ENCODE measurements at regions not wholly inside any gene's neighbourhood (a gene's known extent, or its start where the extent isn't known, plus 50 kb on each side); places are given as distances from the start of the nearest gene placed in this dataset.
"Not testable (repeated sequence)": the region's sequence is repeated elsewhere in the genome, so short reads cannot be mapped to it uniquely, and the experiment has no call there.

GRCh38 chr11:13183826-13184196 lies 93.8 kb upstream of the BMAL1 start:
- no peak overlapping the region for H3K4me3 ChIP-seq (ENCODE audit: low read depth, low read length)
- H3K9ac ChIP-seq (ENCODE audit: low read depth, low read length) = no peak overlapping the region
- H3K27me3 ChIP-seq (ENCODE audit: control insufficient read depth, insufficient read depth, low read length) = no peaks in the 10 kb centered on the region
- H3K4me1 ChIP-seq (ENCODE audit: control insufficient read depth, insufficient read depth, low read length) = peaks cover 5% of the 10 kb centered on the region; the same call in 1 of the 2 replicates
- no peak overlapping the region for H3K27ac ChIP-seq (ENCODE audit: low read depth, low read length)
- H3K36me3 ChIP-seq (ENCODE audit: control insufficient read depth, insufficient read depth, low read length) = no peaks in the 10 kb centered on the region
- H3K9me3 ChIP-seq (ENCODE audit: control insufficient read depth, insufficient read depth, low read length) = peaks cover 12% of the 10 kb centered on the region; the same call in 1 of the 2 replicates

DNA sequence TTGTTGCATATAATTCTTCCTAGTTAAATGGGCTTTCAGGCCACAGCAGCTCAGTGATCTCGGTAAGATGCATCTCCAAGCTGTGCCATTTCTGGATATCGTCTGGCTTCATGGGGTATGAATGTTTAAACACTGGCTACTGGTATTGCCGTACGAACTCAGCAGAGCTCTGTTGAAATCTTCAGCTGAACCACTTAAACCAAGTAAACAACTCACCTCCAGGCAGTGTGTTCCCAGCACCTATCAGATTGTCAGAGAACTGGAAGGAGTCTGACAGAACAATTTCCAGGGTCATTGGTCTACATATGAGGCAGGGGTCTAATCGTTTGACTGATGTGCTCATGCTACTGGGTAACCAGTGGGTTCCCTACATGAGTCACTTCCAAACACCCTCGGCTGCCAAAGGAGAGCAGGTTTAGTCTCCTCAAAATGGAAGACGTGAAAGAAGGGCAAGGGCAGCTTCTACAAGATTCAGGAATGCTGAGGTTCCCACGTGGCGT lies 93.2 kb upstream of the BMAL1 start:
- H3K36me3 ChIP-seq (ENCODE audit: control insufficient read depth, insufficient read depth, low read length) = no peaks in the 10 kb centered on the region
- no peak overlapping the region for H3K27ac ChIP-seq (ENCODE audit: low read depth, low read length)
- peaks cover 14% of the 10 kb centered on the region; the same call in 1 of the 2 replicates for H3K9me3 ChIP-seq (ENCODE audit: control insufficient read depth, insufficient read depth, low read length)
- peaks cover 5% of the 10 kb centered on the region; the same call in 1 of the 2 replicates for H3K4me1 ChIP-seq (ENCODE audit: control insufficient read depth, insufficient read depth, low read length)
- no peak overlapping the region for H3K4me3 ChIP-seq (ENCODE audit: low read depth, low read length)
- no peaks in the 10 kb centered on the region for H3K27me3 ChIP-seq (ENCODE audit: control insufficient read depth, insufficient read depth, low read length)
- H3K9ac ChIP-seq (ENCODE audit: low read depth, low read length) = no peak overlapping the region

GRCh38 chr11:13188179-13188578 lies 89.4 kb upstream of the BMAL1 start:
- Histone ChIP-seq H3K36me3 (ENCODE audit: control insufficient read depth, insufficient read depth, low read length) (no peaks in the 10 kb centered on the region), H3K9me3 (ENCODE audit: control insufficient read depth, insufficient read depth, low read length) (peaks cover 29% of the 10 kb centered on the region), H3K27ac (ENCODE audit: low read depth, low read length) (no peak overlapping the region), H3K4me3 (ENCODE audit: low read depth, low read length) (no peak overlapping the region), H3K27me3 (ENCODE audit: control insufficient read depth, insufficient read depth, low read length) (no peaks in the 10 kb centered on the region), H3K4me1 (ENCODE audit: control insufficient read depth, insufficient read depth, low read length) (peaks cover 2% of the 10 kb centered on the region; the same call in 1 of the 2 replicates), H3K9ac (ENCODE audit: low read depth, low read length) (no peak overlapping the region)

DNA sequence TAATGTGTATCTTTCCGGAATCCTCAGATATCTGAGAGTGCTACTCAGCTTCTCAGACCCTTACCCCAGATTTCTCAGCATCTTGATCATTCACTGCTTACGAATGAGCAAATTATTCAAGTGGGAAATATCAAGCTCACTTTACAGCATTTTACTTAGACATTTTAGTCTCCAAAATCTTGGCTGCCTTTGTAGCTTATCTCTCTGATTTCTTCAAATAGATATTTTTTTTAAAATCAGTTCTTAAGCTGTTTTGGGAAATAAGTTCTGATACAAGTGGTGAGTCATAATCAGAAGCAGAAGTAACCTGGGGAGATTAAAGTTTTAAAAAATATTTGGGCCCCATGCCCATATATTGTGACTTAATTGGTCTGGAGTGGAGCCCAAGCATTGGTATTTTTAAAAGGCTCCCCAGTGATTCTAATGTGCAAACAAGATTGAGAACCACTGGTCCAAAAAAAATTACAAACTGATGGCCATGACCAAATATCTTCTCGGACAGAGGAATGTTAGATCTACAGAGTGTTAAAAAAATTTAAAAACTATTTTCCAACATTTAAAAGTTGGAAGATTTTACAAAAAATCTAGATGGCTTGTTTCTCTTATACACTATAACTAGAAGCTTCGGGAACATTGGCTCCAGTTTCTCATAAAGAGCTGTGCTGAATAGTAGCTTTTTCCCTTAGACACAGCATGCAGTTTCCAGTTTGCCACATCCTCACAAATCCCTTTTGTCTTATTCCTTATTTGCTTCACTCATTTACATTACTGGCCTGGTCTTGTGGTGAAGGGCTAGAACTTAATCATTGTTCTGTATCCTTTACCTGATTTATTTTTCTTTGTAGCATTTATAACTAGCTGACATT lies 87.8 kb upstream of the BMAL1 start:
- no peak overlapping the region for H3K4me3 ChIP-seq (ENCODE audit: low read depth, low read length)
- H3K9me3 ChIP-seq (ENCODE audit: control insufficient read depth, insufficient read depth, low read length) = peaks cover 29% of the 10 kb centered on the region
- no peaks in the 10 kb centered on the region for H3K4me1 ChIP-seq (ENCODE audit: control insufficient read depth, insufficient read depth, low read length)
- no peak overlapping the region for H3K9ac ChIP-seq (ENCODE audit: low read depth, low read length)
- H3K36me3 ChIP-seq (ENCODE audit: control insufficient read depth, insufficient read depth, low read length) = no peaks in the 10 kb centered on the region
- H3K27me3 ChIP-seq (ENCODE audit: control insufficient read depth, insufficient read depth, low read length) = no peaks in the 10 kb centered on the region
- no peak overlapping the region for H3K27ac ChIP-seq (ENCODE audit: low read depth, low read length)

GRCh38 chr11:13193613-13194012 lies 84.0 kb upstream of the BMAL1 start:
- no peak overlapping the region for H3K4me3 ChIP-seq (ENCODE audit: low read depth, low read length)
- no peaks in the 10 kb centered on the region for H3K4me1 ChIP-seq (ENCODE audit: control insufficient read depth, insufficient read depth, low read length)
- no peaks in the 10 kb centered on the region for H3K27me3 ChIP-seq (ENCODE audit: control insufficient read depth, insufficient read depth, low read length)
- H3K9ac ChIP-seq (ENCODE audit: low read depth, low read length) = no peak overlapping the region
- H3K27ac ChIP-seq (ENCODE audit: low read depth, low read length) = no peak overlapping the region
- peaks cover 19% of the 10 kb centered on the region for H3K9me3 ChIP-seq (ENCODE audit: control insufficient read depth, insufficient read depth, low read length)
- no peaks in the 10 kb centered on the region for H3K36me3 ChIP-seq (ENCODE audit: control insufficient read depth, insufficient read depth, low read length)

- H3K4me1 ChIP-seq (ENCODE audit: control insufficient read depth, insufficient read depth, low read length); H3K4me3 ChIP-seq (ENCODE audit: low read depth, low read length); H3K9me3 ChIP-seq (ENCODE audit: control insufficient read depth, insufficient read depth, low read length); H3K27ac ChIP-seq (ENCODE audit: low read depth, low read length); H3K36me3 ChIP-seq (ENCODE audit: control insufficient read depth, insufficient read depth, low read length); H3K9ac ChIP-seq (ENCODE audit: low read depth, low read length); H3K27me3 ChIP-seq (ENCODE audit: control insufficient read depth, insufficient read depth, low read length): not testable (repeated sequence)
These were observed 80.2 kb upstream of the BMAL1 start for GRCh38 chr11:13197374-13197773.

GRCh38 chr11:13205486-13205885 lies 72.1 kb upstream of the BMAL1 start:
- Histone ChIP-seq H3K27ac (ENCODE audit: low read depth, low read length) (no peak overlapping the region), H3K36me3 (ENCODE audit: control insufficient read depth, insufficient read depth, low read length) (no peaks in the 10 kb centered on the region), H3K9ac (ENCODE audit: low read depth, low read length) (no peak overlapping the region), H3K9me3 (ENCODE audit: control insufficient read depth, insufficient read depth, low read length) (no peaks in the 10 kb centered on the region), H3K4me3 (ENCODE audit: low read depth, low read length) (no peak overlapping the region), H3K4me1 (ENCODE audit: control insufficient read depth, insufficient read depth, low read length) (peaks cover 25% of the 10 kb centered on the region), H3K27me3 (ENCODE audit: control insufficient read depth, insufficient read depth, low read length) (no peaks in the 10 kb centered on the region)

GRCh38 chr11:13206086-13206640 lies 71.4 kb upstream of the BMAL1 start:
- Histone ChIP-seq H3K4me3 (ENCODE audit: low read depth, low read length) (no peak overlapping the region), H3K9me3 (ENCODE audit: control insufficient read depth, insufficient read depth, low read length) (no peaks in the 10 kb centered on the region), H3K36me3 (ENCODE audit: control insufficient read depth, insufficient read depth, low read length) (no peaks in the 10 kb centered on the region), H3K27me3 (ENCODE audit: control insufficient read depth, insufficient read depth, low read length) (no peaks in the 10 kb centered on the region), H3K4me1 (ENCODE audit: control insufficient read depth, insufficient read depth, low read length) (peaks cover 25% of the 10 kb centered on the region), H3K27ac (ENCODE audit: low read depth, low read length) (no peak overlapping the region), H3K9ac (ENCODE audit: low read depth, low read length) (no peak overlapping the region)

DNA sequence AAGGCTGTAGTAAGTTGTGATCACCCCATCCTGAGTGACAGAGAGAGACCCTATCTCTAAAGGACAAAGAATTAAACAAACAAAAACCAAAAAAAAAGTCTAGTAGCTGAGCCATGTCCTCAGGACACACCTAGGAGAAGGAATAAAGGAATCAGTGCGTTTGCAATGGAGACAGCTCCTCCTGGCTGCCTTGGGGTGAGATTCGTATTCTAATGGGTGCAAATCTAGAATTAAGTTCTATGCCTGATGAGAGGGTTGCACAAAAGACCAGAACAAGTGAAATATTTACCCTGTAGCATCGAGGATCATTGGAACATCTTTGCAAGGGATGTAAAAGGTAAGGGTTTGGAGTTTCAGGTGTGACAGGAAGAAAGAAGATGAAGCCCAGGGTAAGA lies 70.3 kb upstream of the BMAL1 start:
- H3K27me3 ChIP-seq (ENCODE audit: control insufficient read depth, insufficient read depth, low read length) = no peaks in the 10 kb centered on the region
- 0 out of 2 replicates have a peak overlapping the region, but pooled peaks have one; percentile 35 for H3K4me3 ChIP-seq (ENCODE audit: low read depth, low read length)
- no peak overlapping the region for H3K27ac ChIP-seq (ENCODE audit: low read depth, low read length)
- H3K9ac ChIP-seq (ENCODE audit: low read depth, low read length) = no peak overlapping the region
- no peaks in the 10 kb centered on the region for H3K36me3 ChIP-seq (ENCODE audit: control insufficient read depth, insufficient read depth, low read length)
- H3K9me3 ChIP-seq (ENCODE audit: control insufficient read depth, insufficient read depth, low read length) = no peaks in the 10 kb centered on the region
- peaks cover 25% of the 10 kb centered on the region for H3K4me1 ChIP-seq (ENCODE audit: control insufficient read depth, insufficient read depth, low read length)

- no peaks in the 10 kb centered on the region for H3K27me3 ChIP-seq (ENCODE audit: control insufficient read depth, insufficient read depth, low read length)
- H3K4me3 ChIP-seq (ENCODE audit: low read depth, low read length) = peak overlapping the region; percentile 35; the same call in 1 of the 2 replicates
- H3K36me3 ChIP-seq (ENCODE audit: control insufficient read depth, insufficient read depth, low read length) = no peaks in the 10 kb centered on the region
- peaks cover 25% of the 10 kb centered on the region for H3K4me1 ChIP-seq (ENCODE audit: control insufficient read depth, insufficient read depth, low read length)
- H3K9ac ChIP-seq (ENCODE audit: low read depth, low read length) = peak overlapping the region; percentile 39; the same call in 1 of the 2 replicates
- peak overlapping the region; percentile 17 for H3K27ac ChIP-seq (ENCODE audit: low read depth, low read length)
- H3K9me3 ChIP-seq (ENCODE audit: control insufficient read depth, insufficient read depth, low read length) = no peaks in the 10 kb centered on the region
These were observed 69.7 kb upstream of the BMAL1 start for GRCh38 chr11:13207665-13208594.
